GM18868 (cell line): ENCODE measurements at regions not wholly inside any gene's neighbourhood (a gene's known extent, or its start where the extent isn't known, plus 50 kb on each side); places are given as distances from the start of the nearest gene placed in this dataset.
A peak's percentile ranks its signal among the peaks of the same experiment; 100 is the strongest.

Experiments used
- ATAC-seq: cut with Tn5 transposase; IDR thresholded peaks from one replicate; pipeline ENCODE4 v1.9.1; 2021; ENCODE audit warnings: mild to moderate bottlenecking, moderate library complexity; ENCODE audit not compliant: unreplicated experiment

GRCh38 chrX:20481632-20482031 is 214.9 kb upstream of the RPS6KA3 start:
- ATAC-seq = no peak

GRCh38 chrX:20479896-20480295 is 213.2 kb upstream of the RPS6KA3 start:
- ATAC-seq = no peak

GRCh38 chrX:20479048-20479447 is 212.3 kb upstream of the RPS6KA3 start:
- no peak for ATAC-seq

GRCh38 chrX:20477836-20478524 is 211.3 kb upstream of the RPS6KA3 start:
- no peak for ATAC-seq

- ATAC-seq = no peak
Observed at GRCh38 chrX:20477219-20477618, 210.5 kb upstream of the RPS6KA3 start.

- ATAC-seq = no peak
Observed at GRCh38 chrX:20472620-20473258, 206.0 kb upstream of the RPS6KA3 start.

GRCh38 chrX:20472148-20472547 is 205.4 kb upstream of the RPS6KA3 start:
- no peak for ATAC-seq

GRCh38 chrX:20471483-20471882 is 204.8 kb upstream of the RPS6KA3 start:
- no peak for ATAC-seq

GRCh38 chrX:20463296-20464075 is 196.8 kb upstream of the RPS6KA3 start:
- peak; percentile 63 for ATAC-seq

GRCh38 chrX:20461576-20461975 is 194.9 kb upstream of the RPS6KA3 start:
- ATAC-seq = no peak

- no peak for ATAC-seq
Observed at GRCh38 chrX:20461002-20461401, 194.3 kb upstream of the RPS6KA3 start.

- ATAC-seq = no peak
Observed at GRCh38 chrX:20459410-20460350, 193.0 kb upstream of the RPS6KA3 start.

GRCh38 chrX:20456971-20457370 is 190.3 kb upstream of the RPS6KA3 start:
- no peak for ATAC-seq

GRCh38 chrX:20455001-20455400 is 188.3 kb upstream of the RPS6KA3 start:
- ATAC-seq = peak; percentile 37

GRCh38 chrX:20454117-20454516 is 187.4 kb upstream of the RPS6KA3 start:
- ATAC-seq = no peak

GRCh38 chrX:20452487-20452886 is 185.8 kb upstream of the RPS6KA3 start:
- ATAC-seq = peak; percentile 78

- no peak for ATAC-seq
Observed at GRCh38 chrX:20451929-20452328, 185.2 kb upstream of the RPS6KA3 start.

GRCh38 chrX:20445109-20445508 is 178.4 kb upstream of the RPS6KA3 start:
- peak; percentile 45 for ATAC-seq

- peak; percentile 76 for ATAC-seq
Observed at GRCh38 chrX:20442597-20442996, 175.9 kb upstream of the RPS6KA3 start.

GRCh38 chrX:20441123-20441522 is 174.4 kb upstream of the RPS6KA3 start:
- ATAC-seq = no peak
